DMS 273 treated with DMSO at 0.1 percent for 48 hours (cell line): ENCODE measurements at regions not wholly inside any gene's neighbourhood (a gene's known extent, or its start where the extent isn't known, plus 50 kb on each side); places are given as distances from the start of the nearest gene placed in this dataset.

Experiments used
- DNase-seq: peaks from one replicate; lab custom pipeline; 2025; lab: John Stamatoyannopoulos, UW

- DNase-seq = peak; percentile 22
These were observed 324.2 kb downstream of the HLX start for GRCh38 chr1:221203224-221204054.

GRCh38 chr1:221204055-221204833 is 325.0 kb downstream of the HLX start:
- DNase-seq = no peak

GRCh38 chr1:221206076-221206475 is 326.8 kb downstream of the HLX start:
- DNase-seq = no peak

- no peak for DNase-seq
These were observed 333.7 kb downstream of the HLX start for GRCh38 chr1:221212926-221213325.

GRCh38 chr1:221217029-221217428 is 337.8 kb downstream of the HLX start:
- no peak for DNase-seq

- DNase-seq = no peak
These were observed 344.0 kb downstream of the HLX start for GRCh38 chr1:221223281-221223680.

GRCh38 chr1:221227460-221227859 is 348.2 kb downstream of the HLX start:
- no peak for DNase-seq

- DNase-seq = no peak
These were observed 348.7 kb downstream of the HLX start for GRCh38 chr1:221227872-221228337.

GRCh38 chr1:221228594-221228993 is 349.4 kb downstream of the HLX start:
- DNase-seq = no peak

- DNase-seq = no peak
These were observed 351.4 kb downstream of the HLX start for GRCh38 chr1:221230605-221231004.

- no peak for DNase-seq
These were observed 355.5 kb downstream of the HLX start for GRCh38 chr1:221234791-221235190.

- DNase-seq = no peak
These were observed 358.3 kb downstream of the HLX start for GRCh38 chr1:221237587-221237986.

- DNase-seq = no peak
These were observed 359.9 kb downstream of the HLX start for GRCh38 chr1:221239181-221239580.

GRCh38 chr1:221239792-221240191 is 360.5 kb downstream of the HLX start:
- no peak for DNase-seq

GRCh38 chr1:221240690-221241089 is 361.4 kb downstream of the HLX start:
- no peak for DNase-seq

GRCh38 chr1:221241157-221241556 is 361.9 kb downstream of the HLX start:
- DNase-seq = no peak

GRCh38 chr1:221241592-221241991 is 362.3 kb downstream of the HLX start:
- no peak for DNase-seq

- DNase-seq = no peak
These were observed 366.8 kb downstream of the HLX start for GRCh38 chr1:221246067-221246466.

- no peak for DNase-seq
These were observed 367.6 kb downstream of the HLX start for GRCh38 chr1:221246628-221247415.

- DNase-seq = no peak
These were observed 372.3 kb downstream of the HLX start for GRCh38 chr1:221251580-221251979.

- DNase-seq = no peak
These were observed 375.6 kb downstream of the HLX start for GRCh38 chr1:221254813-221255212.

- DNase-seq = no peak
These were observed 377.5 kb downstream of the HLX start for GRCh38 chr1:221256773-221257172.
